ENCODE measurements at regions not wholly inside any gene's neighbourhood (a gene's known extent, or its start where the extent isn't known, plus 50 kb on each side); places are given as distances from the start of the nearest gene placed in this dataset.

GRCh38 chr10:4546500-4546899, 279.5 kb upstream of the AKR1E2 start:
- TF ChIP-seq CTCF (IDR thresholded peaks at IDR 0.05) (no peak), POLR2A (IDR thresholded peaks at IDR 0.05) (no peak), EP300 (IDR thresholded peaks at IDR 0.05) (no peak)
